ENCODE measurements at regions not wholly inside any gene's neighbourhood (a gene's known extent, or its start where the extent isn't known, plus 50 kb on each side); places are given as distances from the start of the nearest gene placed in this dataset.
"Not testable (repeated sequence)": the region's sequence is repeated elsewhere in the genome, so short reads cannot be mapped to it uniquely, and the experiment has no call there.

DNA sequence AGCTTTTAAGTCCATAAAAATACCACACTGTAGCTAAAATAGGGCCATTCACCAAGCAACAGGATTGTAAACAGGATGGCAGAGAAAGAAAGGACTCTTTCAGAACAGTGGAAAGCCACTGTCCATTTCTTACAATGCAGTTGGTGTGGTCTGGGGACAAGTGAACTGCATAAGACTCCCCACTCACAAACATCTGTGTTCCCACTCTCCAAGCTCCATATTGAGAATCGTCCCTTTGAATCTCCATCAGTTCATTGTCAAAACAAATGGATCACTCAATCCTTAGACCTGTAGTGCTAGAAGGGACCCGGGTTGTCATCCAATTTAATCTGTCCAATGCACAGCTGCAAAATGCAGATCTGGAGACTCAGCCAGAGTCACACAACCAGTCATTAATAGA is 347.4 kb upstream of the KLHL29 start:
- Mint-ChIP-seq H3K27ac (no peak overlapping the region), H3K9me3 (peaks cover 0 to 8% (median 0%) of the 10 kb centered on the region in 7 donors), H3K36me3 (no peaks in the 10 kb centered on the region), H3K4me3 (no peak overlapping the region), H3K4me1 (no peaks in the 10 kb centered on the region), H3K27me3 (peaks cover 0 to 6% (median 0%) of the 10 kb centered on the region in 3 donors)
- ATAC-seq (ENCODE audit: low read depth in 2 of 2), result no peak
- DNase-seq, result no peak

DNA sequence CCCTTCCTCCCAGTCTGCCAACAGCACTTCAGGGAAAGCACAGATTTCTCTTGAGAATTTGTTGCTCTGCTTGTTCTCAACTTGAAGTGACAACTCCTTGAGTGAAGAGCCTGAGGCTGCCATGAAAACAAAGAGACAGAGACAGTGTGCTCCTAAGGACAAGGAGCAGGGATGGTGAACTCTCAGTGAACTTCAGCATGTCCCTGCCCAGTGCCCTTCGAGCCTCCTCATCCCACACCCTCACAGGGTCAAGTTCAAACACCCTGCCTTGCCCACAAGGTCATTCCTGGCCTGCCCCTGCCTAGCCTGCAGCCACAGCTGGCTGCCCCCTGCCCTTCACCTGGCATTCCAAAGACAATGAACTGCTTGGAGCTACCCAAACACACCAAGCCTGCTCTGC is 343.5 kb upstream of the KLHL29 start:
- H3K27ac Mint-ChIP-seq, result no peak overlapping the region
- H3K4me3 Mint-ChIP-seq, result no peak overlapping the region
- DNase-seq, result no peak
- no peaks in the 10 kb centered on the region for H3K36me3 Mint-ChIP-seq
- peaks cover 0 to 12% (median 7%) of the 10 kb centered on the region in 7 donors for H3K9me3 Mint-ChIP-seq
- H3K4me1 Mint-ChIP-seq, result no peaks in the 10 kb centered on the region
- H3K27me3 Mint-ChIP-seq, result peaks cover 0 to 6% (median 0%) of the 10 kb centered on the region in 3 donors
- no peak for ATAC-seq (ENCODE audit: low read depth in 2 of 2)

DNA sequence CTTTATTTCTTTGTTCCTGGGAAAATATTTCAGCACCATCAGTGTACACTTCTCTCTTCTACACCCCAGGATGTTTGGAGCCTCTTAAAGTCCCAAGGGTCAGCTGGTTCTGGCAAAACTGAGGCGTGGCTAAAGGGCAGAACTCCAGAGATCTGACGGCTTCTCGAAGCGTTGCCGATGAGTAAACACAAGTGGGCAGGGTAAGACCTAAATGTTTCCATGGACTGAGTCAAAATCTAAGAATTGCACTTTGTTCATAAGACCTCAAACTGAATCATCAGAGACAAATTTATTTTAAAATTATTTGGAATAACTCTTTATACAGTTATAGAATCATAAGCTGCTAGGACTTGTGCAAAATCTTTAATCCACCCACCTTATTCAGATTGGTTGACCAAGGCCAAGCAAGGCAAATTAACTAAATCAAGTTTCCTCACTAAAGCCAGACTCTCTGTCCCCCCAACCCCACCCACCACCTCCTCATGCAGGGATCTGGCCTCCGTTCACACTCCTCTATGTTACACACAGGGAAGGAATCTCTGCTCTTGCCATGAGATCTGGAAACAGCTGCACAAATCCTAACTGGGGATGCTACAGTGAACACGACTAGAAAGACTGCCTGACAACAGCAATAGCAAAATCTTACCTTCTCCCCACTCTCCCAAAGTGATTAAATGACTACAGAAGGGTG is 342.6 kb upstream of the KLHL29 start:
- H3K27me3 Mint-ChIP-seq, result peaks cover 0 to 6% (median 0%) of the 10 kb centered on the region in 3 donors
- no peaks in the 10 kb centered on the region for H3K36me3 Mint-ChIP-seq
- no peak overlapping the region for H3K27ac Mint-ChIP-seq
- H3K4me1 Mint-ChIP-seq, result no peaks in the 10 kb centered on the region
- DNase-seq, result no peak
- no peak overlapping the region for H3K4me3 Mint-ChIP-seq
- no peak for ATAC-seq (ENCODE audit: low read depth in 2 of 2)
- H3K9me3 Mint-ChIP-seq, result peaks cover 0 to 12% (median 7%) of the 10 kb centered on the region in 7 donors

DNA sequence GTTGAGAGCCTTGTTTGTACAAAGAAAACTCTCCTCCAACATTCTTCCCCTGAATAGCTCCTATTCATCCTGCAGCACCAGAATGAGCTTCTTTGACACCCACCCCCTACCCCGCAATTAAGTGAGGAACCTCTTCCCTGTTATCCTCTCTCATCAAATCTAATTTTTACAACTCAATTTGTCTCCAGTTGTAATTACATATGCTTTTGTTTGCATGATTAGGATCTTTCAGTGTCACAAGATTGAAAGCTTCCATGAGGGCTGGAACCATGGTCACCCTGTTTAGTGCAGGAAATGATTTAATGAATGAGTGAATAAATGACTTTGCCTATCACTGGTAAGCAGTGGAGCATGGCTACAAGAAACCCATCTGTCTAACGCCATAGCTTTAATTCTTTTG is 334.6 kb upstream of the KLHL29 start:
- DNase-seq (no peak), ATAC-seq (ENCODE audit: low read depth in 2 of 2) (no peak)
- Mint-ChIP-seq H3K27ac (no peak overlapping the region), H3K4me3 (no peak overlapping the region), H3K36me3 (no peaks in the 10 kb centered on the region), H3K4me1 (no peaks in the 10 kb centered on the region), H3K9me3 (peaks cover 0 to 12% (median 3%) of the 10 kb centered on the region in 7 donors), H3K27me3 (no peaks in the 10 kb centered on the region)

DNA sequence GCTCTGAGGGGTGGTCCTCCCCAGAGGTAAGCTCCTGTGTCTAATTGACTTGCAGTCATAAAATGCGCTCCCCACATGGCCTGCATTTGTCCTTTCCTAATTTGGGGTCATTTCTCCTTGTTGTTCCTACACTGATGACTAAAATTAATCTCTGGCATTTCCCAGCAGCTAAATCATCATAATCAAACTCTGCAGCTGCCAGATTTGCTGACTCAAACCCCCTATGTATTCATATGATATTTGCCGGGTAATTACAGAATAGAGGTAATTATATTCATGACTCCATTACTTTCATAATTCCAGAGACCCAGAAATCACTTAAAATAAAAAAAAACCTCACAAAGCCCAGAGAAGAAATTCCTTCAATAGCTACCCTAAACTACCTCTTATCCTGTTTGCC is 331.4 kb upstream of the KLHL29 start:
- DNase-seq, result no peak
- Mint-ChIP-seq H3K9me3 (peaks cover 0 to 14% (median under 1%) of the 10 kb centered on the region in 7 donors), H3K36me3 (no peaks in the 10 kb centered on the region), H3K27ac (no peak overlapping the region), H3K4me1 (no peaks in the 10 kb centered on the region), H3K4me3 (no peak overlapping the region), H3K27me3 (no peaks in the 10 kb centered on the region)
- no peak for ATAC-seq (ENCODE audit: low read depth in 2 of 2)

DNA sequence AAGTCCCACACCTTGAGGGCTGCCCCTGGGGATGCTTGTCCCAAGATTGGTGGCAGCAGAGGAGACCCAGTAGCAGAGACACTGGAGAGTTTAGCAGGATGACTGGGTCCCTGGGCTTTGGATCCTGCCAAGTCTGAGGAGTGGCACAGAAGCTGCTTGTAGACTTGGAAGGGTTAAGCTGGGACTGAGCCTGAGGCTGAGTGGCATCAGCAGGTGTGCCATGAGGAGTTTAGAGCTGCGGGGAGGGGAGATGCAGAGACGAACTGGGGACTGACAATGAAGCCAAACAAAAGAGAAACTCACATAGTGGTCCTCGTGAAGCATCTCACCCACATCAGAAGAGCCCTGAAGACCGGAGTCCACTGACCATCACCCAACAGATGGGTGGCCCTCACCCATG is 329.7 kb upstream of the KLHL29 start:
- no peak overlapping the region for H3K4me3 Mint-ChIP-seq
- DNase-seq (no peak), ATAC-seq (ENCODE audit: low read depth in 2 of 2) (no peak)
- H3K27ac Mint-ChIP-seq, result no peak overlapping the region
- H3K4me1 Mint-ChIP-seq, result no peaks in the 10 kb centered on the region
- H3K27me3 Mint-ChIP-seq, result no peaks in the 10 kb centered on the region
- H3K9me3 Mint-ChIP-seq, result peaks cover 0 to 7% (median 2%) of the 10 kb centered on the region in 7 donors
- H3K36me3 Mint-ChIP-seq, result no peaks in the 10 kb centered on the region

DNA sequence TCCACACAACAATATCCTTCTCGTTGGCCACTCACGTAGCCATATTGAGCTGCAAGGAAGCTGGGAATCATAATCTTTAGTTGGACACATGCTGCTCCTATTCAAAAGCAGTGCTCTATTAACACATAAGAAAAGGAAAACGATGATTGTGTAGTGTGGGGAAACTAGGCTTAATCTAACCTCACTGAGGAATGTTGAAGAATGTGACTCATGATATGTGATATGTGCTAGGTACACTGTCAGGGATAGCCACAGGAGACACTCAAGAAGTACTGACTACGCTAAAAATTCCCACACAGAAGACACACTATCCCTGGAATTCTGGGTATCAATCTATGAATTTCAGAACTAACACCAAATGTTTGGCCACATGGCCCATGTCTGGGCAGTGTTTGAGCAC is 328.1 kb upstream of the KLHL29 start:
- not testable (repeated sequence) for ATAC-seq (ENCODE audit: low read depth in 2 of 2); H3K27ac Mint-ChIP-seq; H3K9me3 Mint-ChIP-seq; H3K27me3 Mint-ChIP-seq; H3K4me3 Mint-ChIP-seq; H3K4me1 Mint-ChIP-seq; H3K36me3 Mint-ChIP-seq; DNase-seq

DNA sequence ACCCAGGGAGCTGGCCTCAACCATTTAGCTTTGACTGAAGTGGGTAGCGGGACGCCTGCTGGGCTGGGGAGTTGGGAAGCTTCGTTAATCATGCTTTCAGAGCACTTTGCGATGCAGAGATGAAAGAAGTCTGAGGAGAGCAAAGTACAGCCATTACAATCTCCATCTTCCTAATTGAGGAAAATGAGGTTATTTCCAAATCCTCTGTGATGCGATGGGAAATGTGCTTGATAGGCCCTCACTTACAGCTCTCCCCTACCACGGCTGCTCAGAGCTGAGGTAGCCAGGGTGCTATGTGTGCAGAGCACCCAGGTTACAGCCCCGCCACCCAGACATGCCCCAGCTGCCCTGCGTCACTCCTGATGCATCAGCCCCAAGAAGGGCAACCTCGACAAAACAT is 326.5 kb upstream of the KLHL29 start:
- ATAC-seq (ENCODE audit: low read depth in 2 of 2) (no peak), DNase-seq (no peak)
- H3K4me1 Mint-ChIP-seq, result no peaks in the 10 kb centered on the region
- no peak overlapping the region for H3K4me3 Mint-ChIP-seq
- H3K9me3 Mint-ChIP-seq, result peaks cover 0 to 5% (median 2%) of the 10 kb centered on the region in 7 donors
- H3K36me3 Mint-ChIP-seq, result no peaks in the 10 kb centered on the region
- H3K27me3 Mint-ChIP-seq, result no peaks in the 10 kb centered on the region
- H3K27ac Mint-ChIP-seq, result no peak overlapping the region

DNA sequence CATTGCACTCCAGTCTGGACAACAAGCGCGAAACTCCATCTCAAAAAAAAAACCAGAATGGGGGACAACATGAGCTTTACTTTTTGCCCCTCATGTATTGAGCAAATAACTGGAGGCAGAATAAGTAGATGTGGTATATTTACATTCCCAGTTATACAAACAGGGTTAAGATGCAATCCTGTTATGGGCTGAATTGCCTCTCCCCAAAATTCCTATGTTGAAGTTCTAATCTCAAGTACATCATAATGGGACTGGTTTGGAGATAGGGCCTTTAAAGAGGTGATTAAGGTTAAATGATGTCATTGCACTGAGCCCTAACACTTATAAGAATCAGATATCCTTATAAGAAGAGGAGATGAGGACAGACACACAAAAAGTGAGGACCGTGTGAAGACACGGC is 319.8 kb upstream of the KLHL29 start:
- H3K36me3 Mint-ChIP-seq, result no peaks in the 10 kb centered on the region
- H3K4me1 Mint-ChIP-seq, result no peaks in the 10 kb centered on the region
- DNase-seq, result no peak

DNA sequence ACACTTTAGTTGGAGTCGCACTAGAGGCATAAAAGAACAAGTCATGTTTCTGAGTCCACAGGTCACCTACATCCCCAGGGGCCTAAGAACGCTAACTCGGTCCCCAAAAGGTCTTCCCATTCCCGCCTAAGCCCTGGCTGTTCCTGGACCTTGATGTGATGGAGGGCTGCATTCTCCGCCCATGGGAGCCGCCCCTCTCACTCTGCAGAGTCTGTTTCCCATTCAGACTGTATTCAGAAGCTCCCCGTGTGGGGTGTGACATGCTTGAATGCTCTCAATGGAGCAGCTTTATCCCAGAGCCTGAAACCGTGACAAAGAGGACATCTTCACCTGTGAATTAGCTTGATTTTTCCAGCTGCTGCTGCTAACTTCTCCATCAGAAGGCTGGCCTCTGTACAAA is 319.0 kb upstream of the KLHL29 start:
- peaks cover 0 to 10% (median 0%) of the 10 kb centered on the region in 3 donors for H3K27me3 Mint-ChIP-seq
- peak overlapping the region in 1 of 8 donors; percentile 10 for H3K4me3 Mint-ChIP-seq
- DNase-seq (no peak), ATAC-seq (ENCODE audit: low read depth in 2 of 2) (no peak)
- no peak overlapping the region for H3K27ac Mint-ChIP-seq
- no peaks in the 10 kb centered on the region for H3K4me1 Mint-ChIP-seq
- peaks cover 0 to 10% (median 3%) of the 10 kb centered on the region in 7 donors for H3K9me3 Mint-ChIP-seq
- H3K36me3 Mint-ChIP-seq, result no peaks in the 10 kb centered on the region

More for the DNA sequence above, 319.8 kb upstream of the KLHL29 start:
- no peak overlapping the region for H3K4me3 Mint-ChIP-seq
- H3K27me3 Mint-ChIP-seq, result peaks cover 0 to 10% (median 0%) of the 10 kb centered on the region in 3 donors
- ATAC-seq (ENCODE audit: low read depth in 2 of 2), result no peak
- peaks cover 0 to 7% (median 1%) of the 10 kb centered on the region in 7 donors for H3K9me3 Mint-ChIP-seq
- H3K27ac Mint-ChIP-seq, result no peak overlapping the region

DNA sequence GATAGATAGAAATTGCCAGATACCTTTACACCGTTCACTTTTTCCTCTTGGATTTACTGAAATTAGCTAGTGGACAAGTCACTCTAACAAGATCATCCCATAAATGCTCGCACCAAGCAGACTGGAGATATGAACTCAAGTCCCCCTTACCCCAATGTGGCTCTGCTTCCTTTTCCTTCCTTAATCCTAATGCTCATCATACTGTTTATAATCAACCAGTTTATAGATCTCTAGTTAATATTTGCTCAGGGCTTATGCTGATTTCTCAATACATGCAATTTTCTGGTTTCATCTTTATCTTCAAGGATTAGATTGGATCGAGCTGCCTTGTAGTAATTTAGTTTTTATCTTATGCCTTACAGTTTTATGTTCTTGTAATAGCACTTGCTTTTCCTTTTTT is 318.3 kb upstream of the KLHL29 start:
- DNase-seq (no peak), ATAC-seq (ENCODE audit: low read depth in 2 of 2) (no peak)
- Mint-ChIP-seq H3K27ac (no peak overlapping the region), H3K9me3 (peaks cover 0 to 8% (median 3%) of the 10 kb centered on the region in 7 donors), H3K27me3 (peaks cover 0 to 10% (median 0%) of the 10 kb centered on the region in 3 donors), H3K4me1 (no peaks in the 10 kb centered on the region), H3K36me3 (no peaks in the 10 kb centered on the region), H3K4me3 (no peak overlapping the region)

DNA sequence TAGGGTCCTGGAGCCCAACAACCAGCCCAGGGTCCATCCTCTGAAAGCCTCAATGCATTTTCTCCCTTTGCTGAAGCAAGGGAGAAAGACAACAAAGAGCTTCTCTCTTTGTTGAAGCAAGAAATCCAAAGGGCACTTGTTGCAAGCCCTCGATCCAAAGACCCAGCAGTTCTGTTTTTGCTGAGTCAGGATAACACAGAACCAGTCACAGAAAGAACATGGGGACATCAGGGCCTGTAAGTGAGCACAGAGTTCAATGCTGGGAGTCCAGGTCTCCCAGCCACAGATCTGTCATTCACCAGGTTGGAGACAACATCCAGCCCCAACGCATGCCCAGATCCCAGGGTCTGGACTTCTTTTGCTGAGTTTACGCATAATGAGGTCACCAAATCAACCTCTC is 315.8 kb upstream of the KLHL29 start:
- ATAC-seq (ENCODE audit: low read depth in 2 of 2), result no peak
- H3K36me3 Mint-ChIP-seq, result no peaks in the 10 kb centered on the region
- H3K27me3 Mint-ChIP-seq, result peaks cover 0 to 10% (median 0%) of the 10 kb centered on the region in 3 donors
- H3K9me3 Mint-ChIP-seq, result peaks cover 0 to 7% (median 4%) of the 10 kb centered on the region in 7 donors
- no peak overlapping the region for H3K27ac Mint-ChIP-seq
- H3K4me3 Mint-ChIP-seq, result no peak overlapping the region
- DNase-seq, result no peak
- no peaks in the 10 kb centered on the region for H3K4me1 Mint-ChIP-seq

DNA sequence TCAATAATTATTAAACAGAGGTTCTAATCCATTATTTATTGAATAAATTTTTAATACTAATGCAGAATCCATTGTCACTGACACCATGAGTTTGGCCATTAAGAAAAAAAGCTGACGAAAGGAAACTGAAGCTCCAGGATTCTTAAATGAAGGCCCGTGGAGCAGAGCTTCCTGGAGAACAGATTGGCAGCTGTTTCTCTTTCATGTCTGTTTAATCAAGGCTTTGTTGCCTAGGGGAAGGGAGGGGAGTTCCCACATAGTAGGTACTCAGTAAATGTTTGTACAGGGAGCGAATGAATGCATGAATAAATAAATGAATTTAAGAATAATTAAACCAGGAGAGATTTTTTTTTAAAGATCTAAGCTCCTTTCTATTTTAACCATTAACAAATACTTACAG is 315.1 kb upstream of the KLHL29 start:
- Mint-ChIP-seq H3K27me3 (peaks cover 0 to 10% (median under 1%) of the 10 kb centered on the region in 3 donors), H3K36me3 (no peaks in the 10 kb centered on the region), H3K27ac (no peak overlapping the region), H3K4me1 (no peaks in the 10 kb centered on the region), H3K9me3 (peaks cover 0 to 6% (median 4%) of the 10 kb centered on the region in 7 donors), H3K4me3 (no peak overlapping the region)
- ATAC-seq (ENCODE audit: low read depth in 2 of 2) (no peak), DNase-seq (no peak)

DNA sequence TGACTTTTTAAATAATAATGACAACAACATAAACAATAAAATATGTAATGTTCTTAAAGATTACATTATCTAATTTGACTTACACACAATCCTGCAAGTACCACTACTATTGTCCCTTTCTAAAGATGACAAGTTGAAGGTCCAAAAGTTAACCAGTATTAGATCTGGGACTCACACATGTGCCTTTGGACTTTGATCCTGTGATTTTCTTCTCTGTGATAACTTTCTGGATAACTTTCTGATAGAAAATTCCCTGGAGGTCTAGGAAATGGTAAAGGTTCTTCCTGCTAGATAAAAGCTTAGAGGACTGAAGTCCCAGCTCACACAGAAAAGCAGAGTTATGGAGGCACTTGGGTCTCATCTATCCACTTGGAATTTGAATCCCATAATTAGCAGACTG is 311.9 kb upstream of the KLHL29 start:
- H3K4me1 Mint-ChIP-seq, result no peaks in the 10 kb centered on the region
- peaks cover 0 to 6% (median 4%) of the 10 kb centered on the region in 7 donors for H3K9me3 Mint-ChIP-seq
- H3K27me3 Mint-ChIP-seq, result peaks cover 0 to 9% (median 5%) of the 10 kb centered on the region in 3 donors
- H3K36me3 Mint-ChIP-seq, result no peaks in the 10 kb centered on the region
- no peak for ATAC-seq (ENCODE audit: low read depth in 2 of 2)
- DNase-seq, result no peak
- no peak overlapping the region for H3K4me3 Mint-ChIP-seq
- H3K27ac Mint-ChIP-seq, result no peak overlapping the region
